Transverse colon (tissue), 4 donors: ENCODE measurements at regions not wholly inside any gene's neighbourhood (a gene's known extent, or its start where the extent isn't known, plus 50 kb on each side); places are given as distances from the start of the nearest gene placed in this dataset.
A peak's percentile ranks its signal among the peaks of the same experiment; 100 is the strongest.

Source experiments
- CTCF ChIP-seq, 5 experiments: fragments of 200-600 bp in 3 of 5; fragments of 450-650 bp in 2 of 5; sonication (generic) in 3 of 5; IDR thresholded peaks; 1 replicate in 2 of 5; 2 replicates in 3 of 5; pipeline ENCODE4 v1.5.1; 2016 to 2017; ENCODE audit warnings: antibody characterized with exemption in 5 of 5, inconsistent platforms in 3 of 5, mild to moderate bottlenecking in 2 of 5, moderate library complexity in 1 of 5
- POLR2AphosphoS5 ChIP-seq, 3 donors: sonication (generic); formaldehyde crosslinking; IDR thresholded peaks; one replicate each; pipeline ENCODE4 v1.6.1; 2016; ENCODE audit warnings: antibody characterized with exemption in 3 of 3

GRCh38 chr9:18060269-18060934 lies 413.6 kb upstream of the ADAMTSL1 start:
- TF ChIP-seq POLR2AphosphoS5 (IDR thresholded peaks at IDR 0.05) (no peak), CTCF (IDR thresholded peaks at IDR 0.05) (peak in 4 of 5 experiments; percentile 12 to 55 (median 39))
